Ishikawa (cell line): ENCODE measurements at regions not wholly inside any gene's neighbourhood (a gene's known extent, or its start where the extent isn't known, plus 50 kb on each side); places are given as distances from the start of the nearest gene placed in this dataset.

Experiments
- EGR1 ChIP-seq: IDR thresholded peaks from 2 replicates; pipeline ENCODE4 v1.6.1; 2012
- EP300 ChIP-seq: IDR thresholded peaks from 2 replicates; pipeline ENCODE4 v1.6.1; 2012; ENCODE audit warnings: borderline replicate concordance
- RAD21 ChIP-seq: IDR thresholded peaks from 2 replicates; pipeline ENCODE4 v1.6.1; 2012; ENCODE audit warnings: low read depth
- TAF1 ChIP-seq: IDR thresholded peaks from 2 replicates; pipeline ENCODE4 v1.6.1; 2012; ENCODE audit warnings: low read depth, mild to moderate bottlenecking
- TCF12 ChIP-seq: IDR thresholded peaks from 2 replicates; pipeline ENCODE4 v1.6.1; 2012; ENCODE audit warnings: low read depth
- YY1 ChIP-seq: IDR thresholded peaks from 2 replicates; pipeline ENCODE4 v1.6.1; 2012; ENCODE audit warnings: low read depth
- TF ChIP-seq, protein P1 (sequence below): IDR thresholded peaks from 2 replicates; pipeline ENCODE4 v1.6.1; 2012; ENCODE audit warnings: low read depth, mild to moderate bottlenecking
- TF ChIP-seq, protein P2 (sequence below): IDR thresholded peaks from 2 replicates; pipeline ENCODE4 v1.6.1; 2012

DNA sequence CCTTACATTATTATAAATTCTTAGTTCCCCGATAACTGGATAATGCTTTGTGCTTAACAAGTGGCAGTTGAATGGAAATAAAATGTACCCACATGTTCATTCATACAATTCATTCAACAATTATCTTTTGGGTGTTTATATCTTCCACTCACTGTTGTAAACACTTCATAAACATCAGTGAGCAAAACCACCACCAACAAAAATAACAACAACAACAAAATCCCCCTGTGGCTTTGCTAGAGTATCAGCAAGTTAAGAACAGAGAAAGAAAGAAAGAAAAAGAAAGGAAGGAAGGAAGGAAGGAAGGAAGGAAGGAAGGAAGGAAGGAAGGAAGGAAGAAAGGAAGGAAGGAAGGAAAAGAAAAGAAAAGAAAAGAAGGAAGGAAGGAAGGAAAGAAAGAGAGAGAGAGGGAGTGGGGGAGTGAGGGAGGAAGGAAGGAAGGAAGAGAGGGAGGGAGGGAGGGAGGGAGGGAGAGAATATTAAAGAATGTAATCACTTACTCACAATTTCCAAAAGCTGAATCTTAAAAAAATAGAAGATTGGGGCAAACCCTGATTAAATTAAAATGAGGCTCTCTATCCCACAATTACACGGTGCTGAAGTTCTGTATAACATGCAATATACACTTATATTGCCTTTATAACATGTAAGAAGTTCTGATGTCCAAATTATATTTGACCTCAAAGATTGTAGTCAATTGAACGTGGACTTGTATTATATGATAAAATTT is 2238.8 kb downstream of the LRRC4C start:
- TF ChIP-seq, protein P1, sequence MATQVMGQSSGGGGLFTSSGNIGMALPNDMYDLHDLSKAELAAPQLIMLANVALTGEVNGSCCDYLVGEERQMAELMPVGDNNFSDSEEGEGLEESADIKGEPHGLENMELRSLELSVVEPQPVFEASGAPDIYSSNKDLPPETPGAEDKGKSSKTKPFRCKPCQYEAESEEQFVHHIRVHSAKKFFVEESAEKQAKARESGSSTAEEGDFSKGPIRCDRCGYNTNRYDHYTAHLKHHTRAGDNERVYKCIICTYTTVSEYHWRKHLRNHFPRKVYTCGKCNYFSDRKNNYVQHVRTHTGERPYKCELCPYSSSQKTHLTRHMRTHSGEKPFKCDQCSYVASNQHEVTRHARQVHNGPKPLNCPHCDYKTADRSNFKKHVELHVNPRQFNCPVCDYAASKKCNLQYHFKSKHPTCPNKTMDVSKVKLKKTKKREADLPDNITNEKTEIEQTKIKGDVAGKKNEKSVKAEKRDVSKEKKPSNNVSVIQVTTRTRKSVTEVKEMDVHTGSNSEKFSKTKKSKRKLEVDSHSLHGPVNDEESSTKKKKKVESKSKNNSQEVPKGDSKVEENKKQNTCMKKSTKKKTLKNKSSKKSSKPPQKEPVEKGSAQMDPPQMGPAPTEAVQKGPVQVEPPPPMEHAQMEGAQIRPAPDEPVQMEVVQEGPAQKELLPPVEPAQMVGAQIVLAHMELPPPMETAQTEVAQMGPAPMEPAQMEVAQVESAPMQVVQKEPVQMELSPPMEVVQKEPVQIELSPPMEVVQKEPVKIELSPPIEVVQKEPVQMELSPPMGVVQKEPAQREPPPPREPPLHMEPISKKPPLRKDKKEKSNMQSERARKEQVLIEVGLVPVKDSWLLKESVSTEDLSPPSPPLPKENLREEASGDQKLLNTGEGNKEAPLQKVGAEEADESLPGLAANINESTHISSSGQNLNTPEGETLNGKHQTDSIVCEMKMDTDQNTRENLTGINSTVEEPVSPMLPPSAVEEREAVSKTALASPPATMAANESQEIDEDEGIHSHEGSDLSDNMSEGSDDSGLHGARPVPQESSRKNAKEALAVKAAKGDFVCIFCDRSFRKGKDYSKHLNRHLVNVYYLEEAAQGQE, result no peak
- TF ChIP-seq YY1 (no peak), EGR1 (no peak), TAF1 (no peak), TCF12 (no peak), RAD21 (no peak), EP300 (no peak)
- TF ChIP-seq, protein P2, sequence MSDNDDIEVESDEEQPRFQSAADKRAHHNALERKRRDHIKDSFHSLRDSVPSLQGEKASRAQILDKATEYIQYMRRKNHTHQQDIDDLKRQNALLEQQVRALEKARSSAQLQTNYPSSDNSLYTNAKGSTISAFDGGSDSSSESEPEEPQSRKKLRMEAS, result no peak
